ENCODE measurements at regions not wholly inside any gene's neighbourhood (a gene's known extent, or its start where the extent isn't known, plus 50 kb on each side); places are given as distances from the start of the nearest gene placed in this dataset.
"Not testable (repeated sequence)": the region's sequence is repeated elsewhere in the genome, so short reads cannot be mapped to it uniquely, and the experiment has no call there.

DNA sequence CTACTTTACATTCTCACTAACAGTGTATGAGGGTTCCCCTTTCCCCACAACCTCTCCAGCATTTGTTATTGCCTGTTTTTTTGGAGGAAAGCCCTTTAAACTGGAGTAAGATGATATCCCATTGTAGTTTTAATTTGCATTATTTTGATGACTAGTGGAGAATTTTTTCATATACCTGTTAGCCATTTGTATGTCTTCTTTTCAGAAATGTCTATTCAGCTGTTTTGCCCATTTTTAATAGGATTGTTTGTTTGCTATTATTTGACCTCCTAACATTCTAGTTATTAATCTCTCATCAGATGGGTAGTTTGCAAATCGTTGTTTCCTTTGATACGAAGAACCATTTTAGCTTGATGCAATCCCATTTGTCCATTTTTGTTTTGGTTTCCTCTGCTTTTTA lies 165.0 kb downstream of the GLUL start:
- DNase-seq = no peak

- DNase-seq = not testable (repeated sequence)
These were observed 164.2 kb upstream of the ZNF648 start for GRCh38 chr1:182225755-182226154.

DNA sequence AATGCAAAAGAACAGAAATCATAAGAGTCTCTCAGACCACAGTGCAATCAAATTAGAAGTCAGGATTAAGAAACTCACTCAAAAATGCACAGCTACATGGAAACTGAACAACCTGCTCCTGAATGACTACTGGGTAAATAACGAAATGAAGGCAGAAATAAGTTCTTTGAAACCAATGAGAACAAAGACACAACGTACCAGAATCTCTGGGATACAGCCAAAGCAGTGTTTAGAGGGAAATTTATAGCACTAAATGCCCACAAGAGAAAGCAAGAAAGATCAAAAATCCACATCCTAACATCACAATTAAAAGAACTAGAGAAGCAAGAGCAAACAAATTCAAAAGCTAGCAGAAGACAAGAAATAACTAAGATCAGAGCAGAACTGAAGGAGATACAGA lies 160.5 kb upstream of the ZNF648 start:
- not testable (repeated sequence) for DNase-seq

- DNase-seq = not testable (repeated sequence)
These were observed 159.9 kb upstream of the ZNF648 start for GRCh38 chr1:182221367-182221766.

GRCh38 chr1:182217967-182218366 lies 156.5 kb upstream of the ZNF648 start:
- DNase-seq = no peak

- DNase-seq = no peak
These were observed 155.6 kb upstream of the ZNF648 start for GRCh38 chr1:182217071-182217470.

- no peak for DNase-seq
These were observed 154.3 kb upstream of the ZNF648 start for GRCh38 chr1:182215764-182216163.

DNA sequence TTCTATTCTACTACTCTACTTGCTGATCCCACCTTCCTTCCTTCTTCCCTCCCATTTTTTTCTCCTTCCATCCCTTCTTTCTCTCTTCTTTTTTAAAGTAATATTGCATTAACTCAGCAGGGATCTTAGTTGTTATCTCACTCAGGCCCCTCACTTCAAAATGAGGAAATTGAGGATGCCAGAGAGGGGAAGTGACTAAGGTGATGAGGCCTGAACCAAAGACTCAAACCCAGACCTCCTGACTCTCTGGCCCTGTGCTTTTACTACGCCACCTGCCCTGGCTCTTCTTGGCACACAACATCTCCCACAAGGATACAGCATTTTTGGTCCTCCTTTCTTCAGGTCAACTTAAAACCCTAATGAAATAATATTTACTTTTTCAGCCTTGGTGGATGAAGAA lies 151.7 kb upstream of the ZNF648 start:
- DNase-seq = no peak

DNA sequence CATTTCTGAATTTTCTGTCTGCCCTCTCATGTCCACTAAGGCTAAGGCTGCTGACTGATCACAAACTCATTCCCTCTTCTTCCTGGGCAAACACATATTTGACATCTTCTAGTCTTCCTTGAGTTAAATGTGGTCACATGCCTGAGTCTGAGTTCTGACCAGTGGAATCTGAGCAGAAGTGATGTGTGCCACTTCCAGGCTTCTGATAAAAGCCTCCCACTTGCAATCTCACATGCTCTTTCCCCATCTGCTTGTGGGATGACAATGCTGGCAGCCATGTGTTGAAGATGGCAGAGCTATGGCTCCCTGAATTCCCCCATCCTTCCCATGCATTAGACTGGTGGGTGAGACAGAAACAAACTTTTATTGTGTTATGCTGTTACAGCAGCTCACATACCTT lies 149.9 kb upstream of the ZNF648 start:
- no peak for DNase-seq

DNA sequence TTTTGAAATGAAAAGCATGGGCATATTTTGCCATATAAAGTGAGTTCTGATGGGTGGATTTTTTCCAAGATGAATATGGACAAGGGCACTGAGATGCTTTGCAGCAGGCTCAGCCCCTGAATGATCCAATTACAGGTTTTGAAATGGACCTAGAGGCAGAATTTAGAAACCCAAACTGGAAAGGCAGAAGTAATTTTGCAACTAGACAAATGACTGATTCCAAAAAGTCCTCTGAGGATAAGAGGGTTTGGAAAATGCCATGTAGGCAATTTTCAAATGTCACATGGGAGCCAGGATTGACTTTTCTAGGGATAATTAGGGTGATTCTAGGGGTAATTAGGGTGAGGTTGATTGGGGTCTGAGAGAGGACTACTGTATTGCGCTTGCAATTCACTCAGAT lies 148.9 kb upstream of the ZNF648 start:
- no peak for DNase-seq

- no peak for DNase-seq
These were observed 145.8 kb upstream of the ZNF648 start for GRCh38 chr1:182207300-182207699.

GRCh38 chr1:182206626-182207239 lies 145.2 kb upstream of the ZNF648 start:
- peak; percentile 56 for DNase-seq

- DNase-seq = no peak
These were observed 144.0 kb upstream of the ZNF648 start for GRCh38 chr1:182205351-182206022.

- DNase-seq = no peak
These were observed 141.8 kb upstream of the ZNF648 start for GRCh38 chr1:182203191-182203875.

DNA sequence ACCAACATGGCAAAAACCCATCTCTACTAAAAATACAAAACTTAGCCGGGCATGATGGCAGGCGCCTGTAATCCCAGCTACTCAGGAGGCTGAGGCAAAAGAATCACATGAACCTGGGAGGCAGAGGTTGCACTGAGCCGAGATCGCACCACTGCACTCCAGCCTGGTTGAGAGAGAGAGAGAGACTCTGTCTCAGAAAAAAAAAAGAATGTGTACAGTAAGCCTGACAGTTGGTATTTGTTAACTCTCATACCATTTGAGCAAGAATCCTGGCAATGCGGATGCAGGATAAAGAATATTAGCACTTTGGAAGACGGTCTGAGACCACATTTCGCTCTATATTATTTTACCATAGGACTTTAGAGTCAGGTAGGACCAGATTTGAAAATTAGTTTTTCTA lies 140.0 kb upstream of the ZNF648 start:
- not testable (repeated sequence) for DNase-seq

GRCh38 chr1:182200025-182200812 lies 138.7 kb upstream of the ZNF648 start:
- DNase-seq = no peak

GRCh38 chr1:182198006-182198605 lies 136.6 kb upstream of the ZNF648 start:
- no peak for DNase-seq

GRCh38 chr1:182196897-182197870 lies 135.7 kb upstream of the ZNF648 start:
- DNase-seq = peak; percentile 42

DNA sequence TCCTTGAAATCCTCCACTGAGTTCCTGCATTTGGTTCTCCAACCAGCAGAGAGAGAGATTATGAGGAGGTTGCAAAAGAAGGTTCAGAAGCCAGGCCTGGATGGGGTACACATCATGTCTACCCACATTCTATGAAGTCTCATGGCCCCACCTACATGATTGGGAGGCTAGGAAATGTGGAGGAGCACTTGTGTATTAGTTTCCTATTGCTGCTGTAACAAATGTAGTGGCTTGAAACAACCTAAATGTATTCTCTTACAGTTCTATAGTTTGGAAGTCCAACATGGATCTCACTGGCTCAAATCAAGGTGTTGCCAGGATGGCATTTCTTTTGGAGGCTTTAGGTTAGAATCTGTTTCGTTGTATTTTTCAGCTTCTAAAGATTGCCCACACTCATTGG lies 134.2 kb upstream of the ZNF648 start:
- no peak for DNase-seq

DNA sequence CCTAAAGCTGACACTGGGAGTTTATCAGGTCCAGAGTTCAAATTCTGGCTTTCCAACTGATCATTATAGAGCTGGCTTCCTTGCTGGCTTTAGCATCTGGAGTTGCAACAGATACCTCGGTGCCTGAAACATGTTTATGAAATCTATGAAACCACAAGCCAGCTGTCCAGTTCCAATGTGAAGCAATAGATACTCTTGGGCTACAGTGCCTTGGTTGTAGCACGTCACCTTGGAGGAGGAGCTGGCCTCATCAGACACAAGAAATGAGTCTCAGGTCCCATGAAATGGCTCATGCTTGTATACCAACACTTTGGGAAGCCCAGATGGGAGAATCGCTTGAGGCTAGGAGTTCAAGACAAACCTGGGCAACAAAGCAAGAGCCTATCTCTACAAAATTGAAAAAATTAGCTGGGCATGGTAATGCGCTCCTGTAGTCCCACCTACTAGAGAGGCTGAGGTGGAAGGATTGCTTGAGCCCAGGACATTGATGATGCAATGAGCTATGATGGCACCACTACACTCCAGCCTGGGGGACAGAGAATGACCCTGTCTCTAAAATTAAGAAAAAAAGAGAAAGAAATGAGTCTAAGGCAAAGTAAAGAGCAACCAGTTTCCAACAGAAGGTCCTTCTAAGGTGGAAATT lies 132.5 kb upstream of the ZNF648 start:
- no peak for DNase-seq

DNA sequence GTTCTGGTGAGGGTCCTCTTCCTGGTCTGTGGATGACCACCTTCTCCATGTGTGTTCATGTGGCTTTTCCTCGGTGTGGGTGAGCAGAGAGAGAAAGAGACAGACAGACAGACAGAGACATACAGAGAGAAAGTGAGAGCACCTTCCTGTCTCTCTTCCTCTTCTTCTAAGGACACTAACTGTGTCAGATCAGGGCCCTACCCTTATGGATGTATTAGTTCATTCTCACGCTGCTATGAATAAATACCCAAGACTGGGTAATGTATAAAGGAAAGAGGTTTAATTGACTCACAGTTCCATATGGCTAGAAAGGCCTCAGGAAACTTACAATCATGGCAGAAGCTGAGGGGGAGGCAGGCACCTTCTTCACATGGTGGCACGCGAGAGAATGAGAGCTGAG lies 131.5 kb upstream of the ZNF648 start:
- no peak for DNase-seq
